Mesenchymal stem cell (in vitro differentiated cells and primary cell): ENCODE measurements at regions not wholly inside any gene's neighbourhood (a gene's known extent, or its start where the extent isn't known, plus 50 kb on each side); places are given as distances from the start of the nearest gene placed in this dataset.

ENCODE experiments used
- DNase-seq: peaks from one replicate; pipeline ENCODE4 v3.0.0-alpha.2; 2013
- H2AFZ ChIP-seq: one replicate; pipeline ENCODE4 v1.6.1; 2013; ENCODE audit warnings: low read depth, mild to moderate bottlenecking, control low read depth, inconsistent platforms, low read length, moderate library complexity
- H2AK5ac ChIP-seq: 2 replicates; pipeline ENCODE4 v1.6.1; 2013; ENCODE audit warnings: low read length, moderate library complexity, mild to moderate bottlenecking, inconsistent platforms; ENCODE audit not compliant: severe bottlenecking
- H2BK120ac ChIP-seq: one replicate; pipeline ENCODE4 v1.6.1; 2013; ENCODE audit warnings: low read depth, mild to moderate bottlenecking, inconsistent platforms, low read length, moderate library complexity
- H2BK12ac ChIP-seq, 2 experiments: one replicate each; pipeline ENCODE4 v1.6.1; 2013; ENCODE audit warnings: inconsistent platforms in 2 of 2, low read length in 2 of 2, mild to moderate bottlenecking in 2 of 2, moderate library complexity in 2 of 2, control low read depth in 1 of 2
- H2BK15ac ChIP-seq: one replicate; pipeline ENCODE4 v1.6.1; 2013; ENCODE audit warnings: mild to moderate bottlenecking, low read depth, inconsistent platforms; ENCODE audit not compliant: poor library complexity, severe bottlenecking
- H2BK5ac ChIP-seq: 2 replicates; pipeline ENCODE4 v1.6.1; 2013; ENCODE audit warnings: low read depth, mild to moderate bottlenecking, low read length, control low read depth, inconsistent platforms; ENCODE audit not compliant: poor library complexity, severe bottlenecking
- H3K14ac ChIP-seq, 2 experiments: one replicate each; pipeline ENCODE4 v1.6.1; 2013; ENCODE audit warnings: inconsistent platforms in 2 of 2, low read length in 2 of 2, control low read depth in 1 of 2, mild to moderate bottlenecking in 1 of 2, moderate library complexity in 1 of 2
- H3K18ac ChIP-seq, 2 experiments: one replicate each; pipeline ENCODE4 v1.6.1; 2013; ENCODE audit warnings: inconsistent platforms in 2 of 2, low read length in 2 of 2, control low read depth in 1 of 2, low read depth in 1 of 2, mild to moderate bottlenecking in 1 of 2
- H3K23ac ChIP-seq, 2 experiments: one replicate each; pipeline ENCODE4 v1.6.1; 2013; ENCODE audit warnings: inconsistent platforms in 2 of 2, low read length in 2 of 2, mild to moderate bottlenecking in 2 of 2, moderate library complexity in 2 of 2, control low read depth in 1 of 2
- H3K27ac ChIP-seq: 2 replicates; pipeline ENCODE4 v1.5.1; 2013; ENCODE audit warnings: mild to moderate bottlenecking, moderate library complexity, low read length, control low read depth, inconsistent platforms; ENCODE audit not compliant: poor library complexity, severe bottlenecking
- H3K27me3 ChIP-seq, 2 experiments: 2 replicates each; pipeline versions ENCODE4 v1.6.1 to v1.7.0; 2013; ENCODE audit warnings: low read length in 2 of 2, mild to moderate bottlenecking in 2 of 2, moderate library complexity in 2 of 2, control low read depth in 1 of 2, inconsistent platforms in 1 of 2; ENCODE audit not compliant: control insufficient read depth in 1 of 2, insufficient read depth in 1 of 2
- H3K36me3 ChIP-seq, 2 experiments: 2 replicates each; pipeline versions ENCODE4 v1.6.1 to v1.7.0; 2013; ENCODE audit warnings: low read length in 2 of 2, control low read depth in 1 of 2, inconsistent platforms in 1 of 2, low read depth in 1 of 2, mild to moderate bottlenecking in 1 of 2; ENCODE audit not compliant: insufficient read depth in 2 of 2, control insufficient read depth in 1 of 2
- H3K4ac ChIP-seq, 2 experiments: one replicate each; pipeline ENCODE4 v1.6.1; 2013; ENCODE audit warnings: inconsistent platforms in 2 of 2, low read length in 2 of 2, mild to moderate bottlenecking in 2 of 2, moderate library complexity in 2 of 2, control low read depth in 1 of 2, low read depth in 1 of 2
- H3K4me1 ChIP-seq: 2 replicates; pipeline ENCODE4 v1.6.1; 2013; ENCODE audit warnings: low read depth, low read length, control low read depth; ENCODE audit not compliant: control insufficient read depth, insufficient read depth
- H3K4me2 ChIP-seq: 2 replicates; pipeline ENCODE4 v1.6.1; 2013; ENCODE audit warnings: low read length, mild to moderate bottlenecking, inconsistent platforms; ENCODE audit not compliant: poor library complexity, severe bottlenecking
- H3K4me3 ChIP-seq, 2 experiments: 2 replicates each; pipeline versions ENCODE4 v1.5.1 to v1.7.0; 2013; ENCODE audit warnings: low read length in 2 of 2, mild to moderate bottlenecking in 2 of 2, control low read depth in 1 of 2, low read depth in 1 of 2; ENCODE audit not compliant: insufficient read depth in 1 of 2
- H3K79me1 ChIP-seq: replicated peaks from 2 replicates; pipeline ENCODE4 v1.6.1; 2013; ENCODE audit warnings: mild to moderate bottlenecking, control low read depth, low read length, inconsistent platforms; ENCODE audit not compliant: poor library complexity, severe bottlenecking
- H3K9ac ChIP-seq: 2 replicates; pipeline ENCODE4 v1.7.0; 2013; ENCODE audit warnings: mild to moderate bottlenecking, low read length, moderate library complexity
- H3K9me3 ChIP-seq: 2 replicates; pipeline ENCODE4 v1.7.0; 2013; ENCODE audit warnings: mild to moderate bottlenecking, low read length; ENCODE audit not compliant: control insufficient read depth
- H4K8ac ChIP-seq: one replicate; pipeline ENCODE4 v1.6.1; 2013; ENCODE audit warnings: inconsistent platforms, mild to moderate bottlenecking, low read length, moderate library complexity
- H4K91ac ChIP-seq: one replicate; pipeline ENCODE4 v1.6.1; 2013; ENCODE audit warnings: mild to moderate bottlenecking, low read length, inconsistent platforms
- WGBS: methylation state at CpG from one replicate; pipeline ENCODE4 v1.1.7; 2013; ENCODE audit warnings: mixed read lengths; 5-methylcytosine and 5-hydroxymethylcytosine counted together

GRCh38 chr18:64850791-64851190, 701.9 kb upstream of the LINC00305 start:
- H3K9me3 ChIP-seq, result peaks cover 3% of the 10 kb centered on the region
- no peak overlapping the region for H2AK5ac ChIP-seq
- no peak overlapping the region for H2BK5ac ChIP-seq
- no peak overlapping the region for H2AFZ ChIP-seq
- H3K4me3 ChIP-seq, result no peak overlapping the region
- H2BK120ac ChIP-seq, result no peak overlapping the region
- no CpG with 5 or more reads among the region's 1 CpG for WGBS
- H3K4me1 ChIP-seq, result no peaks in the 10 kb centered on the region
- no peak overlapping the region for H3K18ac ChIP-seq
- no peak overlapping the region for H3K23ac ChIP-seq
- no peak overlapping the region for H4K8ac ChIP-seq
- no peak overlapping the region for H3K9ac ChIP-seq
- H3K14ac ChIP-seq, result no peak overlapping the region
- H3K4ac ChIP-seq, result no peak overlapping the region
- H3K27ac ChIP-seq, result no peak overlapping the region
- no peaks in the 10 kb centered on the region for H3K36me3 ChIP-seq
- no peaks in the 10 kb centered on the region for H3K79me1 ChIP-seq
- H2BK12ac ChIP-seq, result no peak overlapping the region
- H3K4me2 ChIP-seq, result no peak overlapping the region
- no peak overlapping the region for H2BK15ac ChIP-seq
- H4K91ac ChIP-seq, result no peak overlapping the region
- DNase-seq, result no peak
- H3K27me3 ChIP-seq, result no peaks in the 10 kb centered on the region

GRCh38 chr18:64840911-64841701, 692.2 kb upstream of the LINC00305 start:
- Histone ChIP-seq H2BK12ac (no peak overlapping the region), H2BK5ac (no peak overlapping the region), H3K79me1 (no peaks in the 10 kb centered on the region), H3K4me2 (no peak overlapping the region), H4K91ac (no peak overlapping the region), H3K36me3 (no peaks in the 10 kb centered on the region), H3K27ac (no peak overlapping the region), H3K9ac (no peak overlapping the region), H3K4ac (no peak overlapping the region), H3K18ac (no peak overlapping the region), H2AFZ (no peak overlapping the region), H2BK15ac (no peak overlapping the region), H3K27me3 (no peaks in the 10 kb centered on the region), H3K4me3 (no peak overlapping the region), H3K14ac (no peak overlapping the region), H3K4me1 (no peaks in the 10 kb centered on the region), H4K8ac (no peak overlapping the region), H3K9me3 (no peaks in the 10 kb centered on the region), H2BK120ac (no peak overlapping the region), H2AK5ac (no peak overlapping the region), H3K23ac (no peak overlapping the region)
- 62% methylated on average over 2 of the region's 2 CpGs for WGBS
- DNase-seq, result no peak

DNA sequence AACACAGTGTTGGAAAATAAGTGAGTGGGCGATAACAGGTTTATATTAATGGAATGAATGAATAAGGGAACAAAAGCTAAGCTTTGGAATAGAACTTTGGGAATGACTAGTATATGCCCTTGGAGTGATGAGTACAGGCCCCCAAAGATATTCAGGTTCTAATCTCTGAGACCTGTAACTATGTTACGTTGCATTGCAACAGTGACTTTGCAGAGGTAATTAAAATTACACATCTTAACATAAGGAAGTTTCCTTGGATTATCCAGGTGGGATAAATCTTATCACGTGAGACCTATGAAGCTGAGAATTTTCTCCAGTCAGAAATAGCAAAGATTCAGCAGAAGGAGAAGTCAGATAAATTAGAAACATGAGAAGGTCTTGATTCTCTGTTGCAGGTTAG, 661.5 kb upstream of the LINC00305 start:
- Histone ChIP-seq H4K91ac (no peak overlapping the region), H3K27ac (no peak overlapping the region), H3K4ac (no peak overlapping the region), H3K4me3 (no peak overlapping the region), H3K4me2 (no peak overlapping the region), H3K9me3 (no peaks in the 10 kb centered on the region), H2BK5ac (no peak overlapping the region), H3K18ac (no peak overlapping the region), H3K4me1 (no peaks in the 10 kb centered on the region), H2BK15ac (no peak overlapping the region), H4K8ac (no peak overlapping the region), H2BK120ac (no peak overlapping the region), H3K79me1 (no peaks in the 10 kb centered on the region), H3K23ac (no peak overlapping the region), H3K9ac (no peak overlapping the region), H3K27me3 (no peaks in the 10 kb centered on the region), H2BK12ac (no peak overlapping the region), H2AK5ac (no peak overlapping the region), H3K14ac (no peak overlapping the region), H3K36me3 (no peaks in the 10 kb centered on the region), H2AFZ (no peak overlapping the region)
- WGBS, result 82% methylated on average over 1 of the region's 3 CpGs
- DNase-seq, result no peak

- H2AFZ ChIP-seq, result no peak overlapping the region
- 80% methylated on average over 3 of the region's 5 CpGs for WGBS
- DNase-seq, result no peak
- H3K36me3 ChIP-seq, result no peaks in the 10 kb centered on the region
- no peaks in the 10 kb centered on the region for H3K9me3 ChIP-seq
- no peak overlapping the region for H2BK15ac ChIP-seq
- no peak overlapping the region for H2BK5ac ChIP-seq
- no peak overlapping the region for H3K4me2 ChIP-seq
- H4K91ac ChIP-seq, result no peak overlapping the region
- H3K27ac ChIP-seq, result no peak overlapping the region
- no peak overlapping the region for H3K14ac ChIP-seq
- H2AK5ac ChIP-seq, result no peak overlapping the region
- H2BK12ac ChIP-seq, result no peak overlapping the region
- no peak overlapping the region for H3K9ac ChIP-seq
- H3K4ac ChIP-seq, result no peak overlapping the region
- no peak overlapping the region for H4K8ac ChIP-seq
- no peak overlapping the region for H3K23ac ChIP-seq
- H3K79me1 ChIP-seq, result no peaks in the 10 kb centered on the region
- H3K27me3 ChIP-seq, result no peaks in the 10 kb centered on the region
- H2BK120ac ChIP-seq, result no peak overlapping the region
- no peak overlapping the region for H3K18ac ChIP-seq
- no peak overlapping the region for H3K4me3 ChIP-seq
- H3K4me1 ChIP-seq, result no peaks in the 10 kb centered on the region
Observed at GRCh38 chr18:64809801-64810200, 660.9 kb upstream of the LINC00305 start.
